HG03558 (cell line): ENCODE measurements at regions not wholly inside any gene's neighbourhood (a gene's known extent, or its start where the extent isn't known, plus 50 kb on each side); places are given as distances from the start of the nearest gene placed in this dataset.

Experiments
- ATAC-seq: cut with Tn5 transposase; IDR thresholded peaks from one replicate; pipeline ENCODE4 v1.9.1; 2021; ENCODE audit warnings: moderate number of reproducible peaks; ENCODE audit not compliant: unreplicated experiment; ENCODE audit errors: extremely low read depth

GRCh38 chr11:15851051-15851498, 505.3 kb downstream of the SOX6 start:
- ATAC-seq, result no peak

- no peak for ATAC-seq
These were observed 504.2 kb downstream of the SOX6 start for GRCh38 chr11:15852179-15852578.

DNA sequence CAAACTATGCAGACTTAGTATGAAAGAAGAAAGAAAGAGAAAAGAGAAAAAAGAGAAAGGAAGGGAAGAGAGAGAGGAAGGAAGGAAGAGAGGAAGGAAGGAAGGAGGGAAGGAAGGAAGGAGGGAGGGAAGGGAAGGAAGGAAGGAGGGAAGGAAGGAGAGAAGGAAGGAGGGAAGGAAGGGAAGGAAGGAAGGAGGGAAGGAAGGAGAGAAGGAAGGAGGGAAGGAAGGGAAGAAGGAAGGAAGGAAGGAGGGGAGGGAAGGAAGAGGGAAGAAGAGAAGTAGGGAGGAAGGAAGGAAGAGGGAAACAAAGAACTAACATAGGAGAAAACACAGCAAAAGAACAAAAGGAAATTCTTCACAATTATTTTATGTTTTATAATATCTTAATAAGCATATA, 502.1 kb downstream of the SOX6 start:
- ATAC-seq, result no peak

DNA sequence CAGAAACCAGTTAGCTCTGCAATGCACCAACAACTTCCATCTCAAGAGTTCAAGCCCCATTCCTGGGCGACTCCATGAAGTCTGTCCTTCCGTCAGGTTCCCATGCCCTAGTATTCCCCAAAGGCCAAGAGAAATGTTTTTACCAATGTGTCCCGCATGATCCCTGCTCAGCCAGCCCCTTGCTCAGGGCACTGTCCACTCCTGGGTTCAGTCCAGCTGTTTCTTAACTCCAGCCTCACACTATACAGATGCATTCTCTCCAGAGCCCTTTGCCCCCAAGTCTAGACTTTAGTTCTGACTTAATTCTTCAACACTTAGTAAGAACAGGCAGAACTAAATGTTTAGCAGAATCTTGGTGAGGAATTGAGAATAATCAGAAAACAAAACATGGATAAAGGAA, 497.5 kb downstream of the SOX6 start:
- ATAC-seq, result no peak

DNA sequence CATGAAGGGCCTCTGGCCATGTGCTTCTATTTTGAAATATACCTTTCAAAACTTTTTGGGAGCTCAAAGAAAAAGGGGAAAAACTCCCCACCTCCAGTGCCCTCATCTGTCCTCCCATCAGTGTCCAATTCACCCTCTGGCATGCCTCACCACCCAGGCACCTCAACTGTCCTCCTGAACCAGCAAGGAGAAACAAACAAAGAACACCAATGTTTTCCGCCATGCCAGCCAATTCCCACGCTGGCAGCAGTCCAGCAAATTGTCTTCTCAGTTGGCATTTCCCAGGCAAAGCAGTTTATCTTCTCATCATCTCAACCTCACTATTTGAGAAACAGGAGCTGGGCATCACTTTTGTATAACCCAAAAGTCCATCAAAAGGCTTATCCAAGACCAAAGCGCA, 496.9 kb downstream of the SOX6 start:
- no peak for ATAC-seq

GRCh38 chr11:15861256-15861655, 495.1 kb downstream of the SOX6 start:
- no peak for ATAC-seq

GRCh38 chr11:15863411-15863810, 492.9 kb downstream of the SOX6 start:
- ATAC-seq, result no peak

DNA sequence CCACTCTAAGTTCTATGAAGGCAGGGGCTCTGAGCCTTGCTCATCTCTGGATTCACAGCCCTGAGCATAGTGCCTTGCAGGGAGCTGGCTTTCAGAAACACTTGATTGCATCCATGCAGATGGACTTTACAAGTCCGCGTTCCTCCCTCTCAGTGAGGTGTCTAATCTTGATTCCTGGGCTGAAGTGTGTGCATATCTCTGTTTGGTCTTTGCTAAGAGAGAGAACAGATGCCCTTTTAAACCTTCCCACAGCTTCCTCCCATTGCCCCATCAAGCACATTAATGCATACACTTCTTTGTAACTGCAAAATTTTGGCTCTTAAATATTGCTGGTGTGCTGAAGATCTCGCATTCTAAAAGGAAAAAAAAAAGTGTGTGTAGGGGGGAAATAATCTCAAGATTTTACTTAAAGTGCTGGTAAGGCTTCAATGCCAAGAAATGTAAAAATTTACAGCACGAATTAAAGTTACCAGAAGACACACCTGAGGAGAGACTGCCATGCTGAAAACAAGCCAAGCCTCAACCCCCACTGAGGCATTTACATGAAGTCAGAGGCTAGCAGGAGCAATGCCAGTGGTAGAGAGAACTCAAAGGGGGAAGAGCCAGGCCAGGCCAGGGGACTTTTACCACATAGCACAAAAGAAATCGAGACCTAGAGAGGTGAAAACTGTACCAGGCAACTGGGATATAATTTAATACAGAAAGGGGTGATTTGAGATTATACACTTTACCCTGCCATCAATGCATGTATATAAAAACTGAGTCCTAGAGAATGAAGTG, 492.1 kb downstream of the SOX6 start:
- no peak for ATAC-seq

- no peak for ATAC-seq
These were observed 490.9 kb downstream of the SOX6 start for GRCh38 chr11:15865212-15865987.

DNA sequence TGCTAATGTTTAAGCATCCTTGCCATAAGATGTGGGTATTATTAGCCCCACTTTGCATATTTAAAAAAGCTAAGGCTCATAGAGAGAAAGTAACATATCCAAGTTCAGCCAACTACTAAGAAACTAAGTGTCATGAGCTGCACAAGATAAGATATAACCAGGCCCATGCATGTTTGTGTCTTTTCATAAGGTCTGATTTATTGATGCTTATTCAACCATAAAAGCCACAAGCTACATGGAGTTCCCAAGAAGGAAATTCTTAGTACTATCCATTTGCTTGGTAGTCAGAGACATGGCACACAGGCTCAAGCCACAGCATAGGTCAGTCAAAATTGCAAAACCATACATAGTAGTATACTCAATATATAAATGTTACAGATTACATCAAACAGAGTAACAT, 488.5 kb downstream of the SOX6 start:
- no peak for ATAC-seq

GRCh38 chr11:15870911-15871310, 485.4 kb downstream of the SOX6 start:
- ATAC-seq, result no peak

GRCh38 chr11:15871904-15872626, 484.3 kb downstream of the SOX6 start:
- ATAC-seq, result no peak

DNA sequence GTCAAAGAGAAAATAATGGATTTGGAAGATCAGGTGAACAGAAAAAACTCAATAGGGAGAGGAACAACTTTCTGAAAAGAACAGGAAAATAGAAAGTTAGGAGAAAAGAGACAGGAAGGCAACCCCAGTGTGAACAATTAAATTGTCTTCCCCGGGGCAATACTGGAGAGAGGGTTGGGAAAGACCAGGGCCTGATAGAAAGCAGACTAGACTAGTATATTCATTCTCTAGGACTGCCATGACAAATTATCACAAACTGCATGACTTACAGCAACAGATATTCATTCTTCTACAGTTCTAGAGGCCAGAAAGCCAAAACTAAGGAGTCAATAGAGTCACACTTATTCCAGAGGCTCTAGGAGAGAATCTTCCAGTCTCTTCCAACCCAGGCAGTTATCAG, 482.8 kb downstream of the SOX6 start:
- no peak for ATAC-seq

DNA sequence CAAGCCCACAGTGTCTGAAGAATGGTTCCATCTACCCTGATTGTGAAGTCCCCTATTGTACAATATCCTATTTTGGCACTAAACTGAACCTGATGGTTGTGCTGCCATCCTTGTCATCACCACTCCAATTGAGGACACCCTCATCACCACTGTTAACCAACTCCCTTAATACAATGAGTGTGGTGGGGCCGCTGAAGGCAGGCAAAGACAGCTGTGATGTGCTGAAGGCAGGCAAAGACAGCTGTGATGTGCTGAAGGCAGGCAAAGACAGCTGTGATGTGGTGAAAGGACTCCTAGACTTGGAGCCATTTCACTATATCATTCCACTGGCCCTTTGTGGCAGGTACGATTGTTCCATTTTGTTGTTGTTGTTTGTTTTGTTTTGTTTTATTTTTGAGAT, 481.6 kb downstream of the SOX6 start:
- ATAC-seq, result no peak

GRCh38 chr11:15875393-15875792, 481.0 kb downstream of the SOX6 start:
- ATAC-seq, result no peak

- ATAC-seq, result no peak
These were observed 480.4 kb downstream of the SOX6 start for GRCh38 chr11:15875943-15876342.

- ATAC-seq, result no peak
These were observed 477.6 kb downstream of the SOX6 start for GRCh38 chr11:15878756-15879155.

DNA sequence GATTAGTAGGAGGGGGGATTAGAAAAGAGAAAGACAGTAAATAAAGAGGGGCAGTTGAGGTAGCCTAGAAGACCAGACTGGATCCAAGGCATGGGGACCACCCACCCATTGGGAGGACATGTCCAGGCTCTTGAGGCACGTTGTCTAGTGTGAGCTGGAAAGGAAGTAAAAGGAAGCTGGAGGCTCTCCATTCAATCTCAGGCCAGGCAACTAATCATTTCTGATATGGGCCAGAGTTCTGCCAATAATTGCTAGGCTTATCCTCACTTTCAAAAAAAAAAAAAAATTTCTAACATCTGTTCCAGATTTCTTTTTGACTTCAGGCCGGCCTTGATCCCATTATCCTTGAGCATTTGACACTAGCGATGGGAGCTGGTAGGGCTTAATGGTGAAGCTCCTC, 476.1 kb downstream of the SOX6 start:
- ATAC-seq, result no peak

GRCh38 chr11:15882876-15883454, 473.4 kb downstream of the SOX6 start:
- no peak for ATAC-seq

GRCh38 chr11:15883455-15883920, 472.9 kb downstream of the SOX6 start:
- no peak for ATAC-seq

GRCh38 chr11:15884141-15884540, 472.2 kb downstream of the SOX6 start:
- ATAC-seq, result no peak
